Endothelial cell of umbilical vein (primary cell): ENCODE measurements at regions not wholly inside any gene's neighbourhood (a gene's known extent, or its start where the extent isn't known, plus 50 kb on each side); places are given as distances from the start of the nearest gene placed in this dataset.

Experiments used
- BruUV-seq: library from RNA; stranded (reverse); fragments of 400-500 nt; replicated peaks from 2 replicates; lab custom pipeline; 2021; lab: Mats Ljungman, UMichigan
- CTCF ChIA-PET: fragments of 300-600, 350-600 bp; sonication (Branson Sonifier 250); formaldehyde crosslinking; loops from one replicate; lab custom pipeline; 2021; ENCODE audit warnings: antibody characterized with exemption, inconsistent platforms; lab: Charles Lee
- POLR2A ChIA-PET: fragments of 300-600, 350-600 bp; sonication (Branson Sonifier 250); formaldehyde crosslinking; loops from one replicate; lab custom pipeline; 2021; ENCODE audit warnings: antibody characterized with exemption, inconsistent platforms; lab: Charles Lee
- DNase-seq: peaks from one replicate; pipeline ENCODE4 v3.0.0-alpha.2; 2011; ENCODE audit warnings: low read depth, low spot score
- FAIRE-seq: peaks from 2 replicates; lab custom pipeline; 2011; peaks lifted over from hg19 to GRCh38; lab: Jason Lieb, UNC
- H2AFZ ChIP-seq: 2 replicates; pipeline ENCODE4 v1.6.0; 2012; ENCODE audit warnings: low read depth, low read length, control low read depth, inconsistent platforms
- H3K27ac ChIP-seq: 2 replicates; pipeline ENCODE4 v1.5.1; 2011; ENCODE audit warnings: low read depth, mild to moderate bottlenecking, control low read depth, low read length, moderate library complexity; ENCODE audit not compliant: insufficient read depth
- H3K27me3 ChIP-seq, 2 experiments: 2 replicates each; pipeline versions ENCODE4 v1.6.0 to v1.6.1; 2011; ENCODE audit warnings: low read length in 2 of 2, mixed read lengths in 1 of 2; ENCODE audit not compliant: control insufficient read depth in 2 of 2, insufficient read depth in 2 of 2
- H3K36me3 ChIP-seq, 2 experiments: 2 replicates in 1 of 2; 3 replicates in 1 of 2; pipeline ENCODE4 v1.5.1; 2011; ENCODE audit warnings: low read length in 2 of 2, mild to moderate bottlenecking in 1 of 2, moderate library complexity in 1 of 2; ENCODE audit not compliant: control insufficient read depth in 2 of 2, insufficient read depth in 2 of 2; ENCODE audit errors: extremely low read depth in 1 of 2
- H3K4me1 ChIP-seq: 3 replicates; pipeline ENCODE4 v1.5.1; 2011; ENCODE audit warnings: mild to moderate bottlenecking, low read length; ENCODE audit not compliant: control insufficient read depth, insufficient read depth; ENCODE audit errors: extremely low read depth
- H3K4me2 ChIP-seq: 2 replicates; pipeline ENCODE4 v1.6.1; 2011; ENCODE audit warnings: low read length, control low read depth, mixed read lengths; ENCODE audit not compliant: insufficient read depth
- H3K4me3 ChIP-seq, 3 experiments: fragments of 200-600 bp in 1 of 3; sonication (generic), shearing (Covaris generic) in 1 of 3; replicated peaks in 1 of 3; 2 replicates each; pipeline ENCODE4 v1.5.1; 2011 to 2016; ENCODE audit warnings: control low read depth in 3 of 3, low read length in 3 of 3, mild to moderate bottlenecking in 2 of 3, inconsistent platforms in 1 of 3, low read depth in 1 of 3, moderate library complexity in 1 of 3; ENCODE audit not compliant: insufficient read depth in 1 of 3
- H3K79me2 ChIP-seq: 2 replicates; pipeline ENCODE4 v1.6.0; 2012; ENCODE audit warnings: low read length, inconsistent platforms; ENCODE audit not compliant: control insufficient read depth, insufficient read depth
- H3K9ac ChIP-seq: replicated peaks from 2 replicates; pipeline ENCODE3; 2011; ENCODE audit warnings: low read length, control low read depth; ENCODE audit not compliant: insufficient read depth; ENCODE audit errors: extremely low read depth
- H3K9me1 ChIP-seq: replicated peaks from 3 replicates; pipeline ENCODE4 v1.6.0; 2011; ENCODE audit warnings: mild to moderate bottlenecking, low read length; ENCODE audit not compliant: control insufficient read depth, insufficient read depth; ENCODE audit errors: extremely low read depth
- H3K9me3 ChIP-seq: replicated peaks from 2 replicates; pipeline ENCODE4 v1.5.1; 2012; ENCODE audit warnings: low read length, inconsistent platforms; ENCODE audit not compliant: control insufficient read depth, insufficient read depth
- H4K20me1 ChIP-seq: replicated peaks from 2 replicates; pipeline ENCODE3; 2011; ENCODE audit warnings: mild to moderate bottlenecking, low read length; ENCODE audit not compliant: control insufficient read depth, insufficient read depth; ENCODE audit errors: extremely low read depth
- CTCF ChIP-seq, 2 donors: IDR thresholded peaks; 1 replicate in 1 of 2; 2 replicates in 1 of 2; pipeline ENCODE4 v1.5.1; 2011; ENCODE audit warnings: low read length in 2 of 2, mild to moderate bottlenecking in 2 of 2, moderate library complexity in 2 of 2, control low read depth in 1 of 2, inconsistent platforms in 1 of 2, low read depth in 1 of 2; ENCODE audit not compliant: insufficient read depth in 1 of 2; ENCODE audit errors: extremely low read depth in 1 of 2
- EZH2 ChIP-seq: IDR thresholded peaks from 2 replicates; pipeline ENCODE4 v1.6.1; 2012; ENCODE audit warnings: borderline replicate concordance, low read depth, mild to moderate bottlenecking, moderate library complexity, low read length, inconsistent platforms; ENCODE audit not compliant: severe bottlenecking
- FOS ChIP-seq: IDR thresholded peaks from 2 replicates; pipeline ENCODE4 v1.6.1; 2011; ENCODE audit warnings: mild to moderate bottlenecking, low read length, moderate library complexity, borderline replicate concordance; ENCODE audit not compliant: insufficient read depth
- GATA2 ChIP-seq: IDR thresholded peaks from 2 replicates; pipeline ENCODE4 v1.7.0; 2011; ENCODE audit warnings: low read depth, mild to moderate bottlenecking, moderate library complexity, mixed read lengths, low read length; ENCODE audit not compliant: insufficient read length, insufficient read depth
- JUN ChIP-seq: IDR thresholded peaks from 2 replicates; pipeline ENCODE4 v1.6.1; 2011; ENCODE audit warnings: borderline replicate concordance, low read depth; ENCODE audit not compliant: insufficient read length, insufficient read depth
- MAX ChIP-seq: IDR thresholded peaks from 2 replicates; pipeline ENCODE4 v1.6.1; 2011; ENCODE audit not compliant: insufficient read depth, insufficient read length
- MYC ChIP-seq: IDR thresholded peaks from one replicate; pipeline ENCODE4 v1.6.1; 2011; ENCODE audit warnings: mild to moderate bottlenecking, low read depth, low read length
- POLR2A ChIP-seq: IDR thresholded peaks from 2 replicates; pipeline ENCODE4 v1.6.1; 2012; ENCODE audit warnings: low read depth, mild to moderate bottlenecking, control low read depth, low read length
- POLR2AphosphoS5 ChIP-seq: IDR thresholded peaks from 2 replicates; pipeline ENCODE4 v1.6.1; 2012; ENCODE audit warnings: low read depth, mild to moderate bottlenecking, control low read depth, low read length, moderate library complexity; ENCODE audit not compliant: insufficient read depth
- dilution Hi-C: fragments of 300-500 bp; cut with MboI; formaldehyde crosslinking; loops from one replicate; pipeline ENCODE4 v1.15.0; 2019; ENCODE audit warnings: low sequenced_read_pairs; ENCODE audit not compliant: extremely low pct_ligation_motif_present
- intact Hi-C: fragments of 100-400 bp; cut with micrococcal nuclease; formaldehyde crosslinking; loops from one replicate; pipeline ENCODE4 v1.10.0; 2022

GRCh38 chr2:120531863-120532600 is 186.1 kb downstream of the INHBB start:
- Histone ChIP-seq H3K79me2 (no peaks in the 10 kb centered on the region), H3K27me3 (peaks cover 15 to 21% of the 10 kb centered on the region in 2 experiments), H3K4me2 (no peak overlapping the region), H3K4me3 (no peak overlapping the region), H3K4me1 (no peaks in the 10 kb centered on the region), H3K9me1 (no peaks in the 10 kb centered on the region), H3K36me3 (no peaks in the 10 kb centered on the region), H4K20me1 (no peaks in the 10 kb centered on the region), H3K9me3 (no peaks in the 10 kb centered on the region), H2AFZ (no peak overlapping the region), H3K9ac (no peak overlapping the region), H3K27ac (no peak overlapping the region)
- TF ChIP-seq CTCF (IDR thresholded peaks at IDR 0.05; ENCODE audit: extremely low read depth in 1 of 2, insufficient read depth in 1 of 2, low read depth in 1 of 2, low read length in 2 of 2) = no peak
- TF ChIP-seq MAX = no peak
- no peak for TF ChIP-seq GATA2
- TF ChIP-seq POLR2A = no peak
- TF ChIP-seq FOS = no peak
- TF ChIP-seq MYC = no peak
- no peak for TF ChIP-seq EZH2
- TF ChIP-seq JUN = no peak
- no peak for TF ChIP-seq POLR2AphosphoS5
- POLR2A ChIA-PET = no interaction called here
- no TSS peak for BruUV-seq
- intact Hi-C loops = no loop called here
- CTCF ChIA-PET = interaction anchor here (1.1 to 2.4 kb wide), 2 partner anchors 11 to 219 kb away, joined by 3 to 8 read pairs; no protein-coding TSS in a partner anchor
- no peak for FAIRE-seq
- DNase-seq = no peak
- dilution Hi-C loops = no loop called here
